ENCODE measurements at regions not wholly inside any gene's neighbourhood (a gene's known extent, or its start where the extent isn't known, plus 50 kb on each side); places are given as distances from the start of the nearest gene placed in this dataset.

- Histone ChIP-seq H3K4me1 (ENCODE audit: control insufficient read depth, extremely low read depth, insufficient read depth, low read length) (no peaks in the 10 kb centered on the region), H3K4me3 (replicated peaks in 1 of 4; ENCODE audit: control extremely low read depth in 1 of 4, insufficient read depth in 1 of 4, low read depth in 3 of 4, low read length in 4 of 4) (no peak overlapping the region), H3K4me2 (ENCODE audit: extremely low read depth, insufficient read depth, low read length) (no peak overlapping the region), H3K9me3 (ENCODE audit: control insufficient read depth, insufficient read depth, low read depth, low read length) (no peaks in the 10 kb centered on the region), H3K27me3 (ENCODE audit: control insufficient read depth, insufficient read depth, low read length) (no peaks in the 10 kb centered on the region), H3K27ac (ENCODE audit: insufficient read depth, low read length) (no peak overlapping the region), H2AFZ (ENCODE audit: low read length) (no peak overlapping the region), H3K79me2 (ENCODE audit: control insufficient read depth, insufficient read depth, low read length) (no peaks in the 10 kb centered on the region), H4K20me1 (ENCODE audit: control insufficient read depth, extremely low read depth, insufficient read depth, low read length) (no peaks in the 10 kb centered on the region), H3K9ac (ENCODE audit: insufficient read depth, low read length) (no peak overlapping the region), H3K36me3 (ENCODE audit: control insufficient read depth, insufficient read depth, low read length) (no peaks in the 10 kb centered on the region)
- no peak for DNase-seq (ENCODE audit: low read depth in 2 of 2)
- TF ChIP-seq CTCF (conservative IDR thresholded peaks at IDR 0.05 in 1 of 2, IDR thresholded peaks at IDR 0.05 in 1 of 2; ENCODE audit: low read depth in 1 of 2, low read length in 2 of 2) (no peak), EZH2 (IDR thresholded peaks at IDR 0.05; ENCODE audit: low read length, missing control alignments) (no peak)
Observed at GRCh38 chr6:92433911-92434310, 985.4 kb downstream of the EPHA7 start.

GRCh38 chr6:92431502-92431901 is 987.9 kb downstream of the EPHA7 start:
- Histone ChIP-seq H4K20me1 (ENCODE audit: control insufficient read depth, extremely low read depth, insufficient read depth, low read length) (no peaks in the 10 kb centered on the region), H3K9me3 (ENCODE audit: control insufficient read depth, insufficient read depth, low read depth, low read length) (no peaks in the 10 kb centered on the region)

GRCh38 chr6:92428448-92428847 is 990.9 kb downstream of the EPHA7 start:
- TF ChIP-seq CTCF (conservative IDR thresholded peaks at IDR 0.05 in 1 of 2, IDR thresholded peaks at IDR 0.05 in 1 of 2; ENCODE audit: low read depth in 1 of 2, low read length in 2 of 2) (no peak), EZH2 (IDR thresholded peaks at IDR 0.05; ENCODE audit: low read length, missing control alignments) (no peak)
- H3K9ac ChIP-seq (ENCODE audit: insufficient read depth, low read length), result no peak overlapping the region
- H3K4me3 ChIP-seq (replicated peaks in 1 of 4; ENCODE audit: control extremely low read depth in 1 of 4, insufficient read depth in 1 of 4, low read depth in 3 of 4, low read length in 4 of 4), result no peak overlapping the region
- no peaks in the 10 kb centered on the region for H3K9me3 ChIP-seq (ENCODE audit: control insufficient read depth, insufficient read depth, low read depth, low read length)
- no peaks in the 10 kb centered on the region for H3K79me2 ChIP-seq (ENCODE audit: control insufficient read depth, insufficient read depth, low read length)
- no peak overlapping the region for H3K4me2 ChIP-seq (ENCODE audit: extremely low read depth, insufficient read depth, low read length)
- no peak overlapping the region for H2AFZ ChIP-seq (ENCODE audit: low read length)
- H3K27me3 ChIP-seq (ENCODE audit: control insufficient read depth, insufficient read depth, low read length), result no peaks in the 10 kb centered on the region
- H3K36me3 ChIP-seq (ENCODE audit: control insufficient read depth, insufficient read depth, low read length), result no peaks in the 10 kb centered on the region
- DNase-seq (ENCODE audit: low read depth in 2 of 2), result peak in 1 of 2 donors; percentile 3
- no peaks in the 10 kb centered on the region for H3K4me1 ChIP-seq (ENCODE audit: control insufficient read depth, extremely low read depth, insufficient read depth, low read length)
- no peaks in the 10 kb centered on the region for H4K20me1 ChIP-seq (ENCODE audit: control insufficient read depth, extremely low read depth, insufficient read depth, low read length)
- H3K27ac ChIP-seq (ENCODE audit: insufficient read depth, low read length), result no peak overlapping the region

More at GRCh38 chr6:92431502-92431901, 987.9 kb downstream of the EPHA7 start:
- Histone ChIP-seq H3K4me3 (replicated peaks in 1 of 4; ENCODE audit: control extremely low read depth in 1 of 4, insufficient read depth in 1 of 4, low read depth in 3 of 4, low read length in 4 of 4) (no peak overlapping the region), H3K9ac (ENCODE audit: insufficient read depth, low read length) (no peak overlapping the region), H3K27me3 (ENCODE audit: control insufficient read depth, insufficient read depth, low read length) (no peaks in the 10 kb centered on the region), H3K27ac (ENCODE audit: insufficient read depth, low read length) (no peak overlapping the region), H2AFZ (ENCODE audit: low read length) (no peak overlapping the region), H3K4me1 (ENCODE audit: control insufficient read depth, extremely low read depth, insufficient read depth, low read length) (no peaks in the 10 kb centered on the region), H3K4me2 (ENCODE audit: extremely low read depth, insufficient read depth, low read length) (no peak overlapping the region), H3K79me2 (ENCODE audit: control insufficient read depth, insufficient read depth, low read length) (no peaks in the 10 kb centered on the region), H3K36me3 (ENCODE audit: control insufficient read depth, insufficient read depth, low read length) (no peaks in the 10 kb centered on the region)
- TF ChIP-seq EZH2 (IDR thresholded peaks at IDR 0.05; ENCODE audit: low read length, missing control alignments), result no peak
- no peak for TF ChIP-seq CTCF (conservative IDR thresholded peaks at IDR 0.05 in 1 of 2, IDR thresholded peaks at IDR 0.05 in 1 of 2; ENCODE audit: low read depth in 1 of 2, low read length in 2 of 2)
- no peak for DNase-seq (ENCODE audit: low read depth in 2 of 2)

All from fibroblast of lung (primary cell).